Breast epithelium (tissue), 4 donors: ENCODE measurements at regions not wholly inside any gene's neighbourhood (a gene's known extent, or its start where the extent isn't known, plus 50 kb on each side); places are given as distances from the start of the nearest gene placed in this dataset.

Source experiments
- DNase-seq, 2 donors: peaks; one replicate each; pipeline ENCODE4 v3.0.0-alpha.2; 2019; ENCODE audit warnings: low spot score in 2 of 2
- H3K27ac ChIP-seq, 2 donors: fragments of 200-600 bp; sonication (generic) in 1 of 2; one replicate each; pipeline ENCODE4 v1.5.1; 2016 to 2019; ENCODE audit warnings: mild to moderate bottlenecking in 1 of 2
- H3K27me3 ChIP-seq, 2 donors: fragments of 200-600 bp; sonication (generic) in 1 of 2; one replicate each; pipeline versions ENCODE4 v1.5.1 to v1.6.0; 2017 to 2019; ENCODE audit warnings: control low read depth in 1 of 2, mild to moderate bottlenecking in 1 of 2
- H3K36me3 ChIP-seq: fragments of 200-600 bp; one replicate; pipeline ENCODE4 v1.5.1; 2019
- H3K4me1 ChIP-seq, 2 donors: fragments of 200-600 bp; sonication (generic); one replicate each; pipeline ENCODE4 v1.5.1; 2016 to 2019; ENCODE audit warnings: control low read depth in 1 of 2
- H3K4me3 ChIP-seq, 3 donors: fragments of 200-600 bp; sonication (generic); 1 replicate in 2 of 3; 2 replicates in 1 of 3; pipeline ENCODE4 v1.5.1; 2016 to 2019; ENCODE audit warnings: mild to moderate bottlenecking in 3 of 3, moderate library complexity in 2 of 3
- H3K9me3 ChIP-seq, 2 donors: fragments of 200-600 bp; sonication (generic) in 1 of 2; one replicate each; pipeline ENCODE4 v1.5.1; 2016 to 2019; ENCODE audit warnings: control low read depth in 1 of 2
- POLR2A ChIP-seq: fragments of 450-650 bp; IDR thresholded peaks from one replicate; pipeline ENCODE4 v1.6.1; 2016; ENCODE audit warnings: antibody characterized with exemption, mild to moderate bottlenecking, moderate library complexity
- POLR2AphosphoS5 ChIP-seq, 3 donors: sonication (generic); formaldehyde crosslinking; IDR thresholded peaks; one replicate each; pipeline ENCODE4 v1.6.1; 2017; ENCODE audit warnings: antibody characterized with exemption in 3 of 3
- intact Hi-C: fragments of 100-400 bp; cut with DNase I; formaldehyde crosslinking; loops from one replicate; pipeline ENCODE4 v1.15.1; 2023; ENCODE audit warnings: low total_unique reads
- TF ChIP-seq, protein P1 (sequence below), 3 donors: fragments of 450-650 bp; IDR thresholded peaks; one replicate each; pipeline ENCODE4 v1.5.1; 2016 to 2017; ENCODE audit warnings: antibody characterized with exemption in 3 of 3, mild to moderate bottlenecking in 3 of 3, moderate library complexity in 3 of 3

- intact Hi-C loops, result no loop called here
- Histone ChIP-seq H3K4me3 (no peak overlapping the region), H3K27ac (no peak overlapping the region), H3K36me3 (no peaks in the 10 kb centered on the region), H3K27me3 (no peaks in the 10 kb centered on the region), H3K4me1 (no peaks in the 10 kb centered on the region), H3K9me3 (no peaks in the 10 kb centered on the region)
- TF ChIP-seq POLR2A, result no peak
- TF ChIP-seq, protein P1, sequence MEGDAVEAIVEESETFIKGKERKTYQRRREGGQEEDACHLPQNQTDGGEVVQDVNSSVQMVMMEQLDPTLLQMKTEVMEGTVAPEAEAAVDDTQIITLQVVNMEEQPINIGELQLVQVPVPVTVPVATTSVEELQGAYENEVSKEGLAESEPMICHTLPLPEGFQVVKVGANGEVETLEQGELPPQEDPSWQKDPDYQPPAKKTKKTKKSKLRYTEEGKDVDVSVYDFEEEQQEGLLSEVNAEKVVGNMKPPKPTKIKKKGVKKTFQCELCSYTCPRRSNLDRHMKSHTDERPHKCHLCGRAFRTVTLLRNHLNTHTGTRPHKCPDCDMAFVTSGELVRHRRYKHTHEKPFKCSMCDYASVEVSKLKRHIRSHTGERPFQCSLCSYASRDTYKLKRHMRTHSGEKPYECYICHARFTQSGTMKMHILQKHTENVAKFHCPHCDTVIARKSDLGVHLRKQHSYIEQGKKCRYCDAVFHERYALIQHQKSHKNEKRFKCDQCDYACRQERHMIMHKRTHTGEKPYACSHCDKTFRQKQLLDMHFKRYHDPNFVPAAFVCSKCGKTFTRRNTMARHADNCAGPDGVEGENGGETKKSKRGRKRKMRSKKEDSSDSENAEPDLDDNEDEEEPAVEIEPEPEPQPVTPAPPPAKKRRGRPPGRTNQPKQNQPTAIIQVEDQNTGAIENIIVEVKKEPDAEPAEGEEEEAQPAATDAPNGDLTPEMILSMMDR (IDR thresholded peaks at IDR 0.05), result peak; percentile 44 to 71 (median 69)
- peak in 1 of 2 donors; percentile 25 for DNase-seq
Measured at GRCh38 chr3:176939022-176939817, 258.1 kb downstream of the TBL1XR1 start.

- intact Hi-C loops, result no loop called here
- no peaks in the 10 kb centered on the region for H3K27me3 ChIP-seq
- H3K4me1 ChIP-seq, result no peaks in the 10 kb centered on the region
- H3K36me3 ChIP-seq, result no peaks in the 10 kb centered on the region
- DNase-seq, result no peak
- no peak overlapping the region for H3K4me3 ChIP-seq
- no peak for TF ChIP-seq POLR2A
- TF ChIP-seq, protein P1 (IDR thresholded peaks at IDR 0.05), result no peak
- no peak for TF ChIP-seq POLR2AphosphoS5 (IDR thresholded peaks at IDR 0.05)
- H3K9me3 ChIP-seq, result no peaks in the 10 kb centered on the region
- H3K27ac ChIP-seq, result no peak overlapping the region
Measured at GRCh38 chr3:176937994-176938393, 259.3 kb downstream of the TBL1XR1 start.

DNA sequence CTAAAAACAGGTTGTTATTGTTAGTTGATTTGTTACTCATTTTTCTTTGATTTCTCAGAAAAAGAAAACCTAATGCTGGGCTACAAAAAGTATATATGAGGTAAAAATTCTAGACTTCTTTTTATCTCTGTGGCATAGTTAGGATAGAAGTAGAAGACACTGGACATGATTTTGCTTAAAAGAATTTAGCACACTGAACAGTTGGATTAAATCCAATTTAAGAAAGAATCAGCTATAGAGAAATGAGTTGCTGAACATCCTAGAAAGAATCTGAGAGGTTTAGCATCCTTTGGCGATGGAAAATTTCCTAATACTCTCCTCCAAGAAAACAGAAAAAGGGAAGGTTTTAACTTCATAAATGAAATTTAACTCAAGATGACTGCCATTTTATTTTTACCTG is 259.7 kb downstream of the TBL1XR1 start:
- Histone ChIP-seq H3K4me1 (no peaks in the 10 kb centered on the region), H3K27ac (no peak overlapping the region), H3K9me3 (no peaks in the 10 kb centered on the region), H3K4me3 (no peak overlapping the region), H3K27me3 (no peaks in the 10 kb centered on the region), H3K36me3 (no peaks in the 10 kb centered on the region)
- TF ChIP-seq POLR2AphosphoS5 (IDR thresholded peaks at IDR 0.05), result no peak
- TF ChIP-seq, protein P1 (IDR thresholded peaks at IDR 0.05), result no peak
- no peak for TF ChIP-seq POLR2A
- intact Hi-C loops, result no loop called here
- DNase-seq, result no peak

DNA sequence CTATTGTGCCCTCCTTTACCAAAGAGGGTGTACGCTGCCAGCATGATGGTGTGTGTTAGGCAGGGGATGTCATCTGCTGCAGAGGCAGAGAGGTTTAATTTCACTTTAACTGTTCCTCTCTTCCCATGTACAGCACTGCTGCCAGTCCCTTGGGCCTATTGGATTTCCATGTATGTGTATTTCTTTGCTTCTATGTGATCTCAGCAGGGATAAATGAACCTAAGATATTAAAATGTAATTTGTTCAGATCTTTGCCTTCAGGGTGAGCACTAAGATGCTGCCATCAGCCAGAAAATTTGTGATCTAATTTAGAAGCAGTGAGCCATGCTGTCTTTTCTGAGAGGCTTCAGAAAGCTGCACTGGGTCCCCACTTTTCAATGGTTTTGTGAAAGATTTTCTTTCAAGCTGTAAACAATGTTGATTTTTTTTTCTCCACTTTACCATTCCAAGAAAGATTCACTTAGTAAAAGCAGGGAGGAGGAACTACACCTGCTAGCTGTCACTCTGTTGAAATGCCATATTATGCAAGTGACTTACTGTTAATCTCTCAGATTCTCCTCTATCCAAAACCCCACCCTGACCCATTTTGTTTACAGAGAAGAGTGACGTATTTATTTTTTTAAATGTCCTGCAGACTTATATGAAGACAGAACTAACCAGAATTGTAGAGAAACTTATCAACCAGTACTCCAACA is 261.9 kb downstream of the TBL1XR1 start:
- no peak for TF ChIP-seq POLR2AphosphoS5 (IDR thresholded peaks at IDR 0.05)
- TF ChIP-seq, protein P1 (IDR thresholded peaks at IDR 0.05), result no peak
- no peak for TF ChIP-seq POLR2A
- DNase-seq, result no peak
- H3K27ac ChIP-seq, result no peak overlapping the region
- intact Hi-C loops, result no loop called here
- no peaks in the 10 kb centered on the region for H3K36me3 ChIP-seq
- no peaks in the 10 kb centered on the region for H3K9me3 ChIP-seq
- no peak overlapping the region for H3K4me3 ChIP-seq
- no peaks in the 10 kb centered on the region for H3K27me3 ChIP-seq
- H3K4me1 ChIP-seq, result no peaks in the 10 kb centered on the region

GRCh38 chr3:176934698-176935097 is 262.6 kb downstream of the TBL1XR1 start:
- Histone ChIP-seq H3K27me3 (no peaks in the 10 kb centered on the region), H3K27ac (no peak overlapping the region), H3K9me3 (no peaks in the 10 kb centered on the region), H3K36me3 (no peaks in the 10 kb centered on the region), H3K4me3 (no peak overlapping the region), H3K4me1 (no peaks in the 10 kb centered on the region)
- no peak for DNase-seq
- no peak for TF ChIP-seq POLR2A
- no peak for TF ChIP-seq POLR2AphosphoS5 (IDR thresholded peaks at IDR 0.05)
- TF ChIP-seq, protein P1 (IDR thresholded peaks at IDR 0.05), result no peak
- intact Hi-C loops, result no loop called here
